Endothelial cell of umbilical vein (primary cell): ENCODE measurements at regions not wholly inside any gene's neighbourhood (a gene's known extent, or its start where the extent isn't known, plus 50 kb on each side); places are given as distances from the start of the nearest gene placed in this dataset.

Experiments used
- BruUV-seq: library from RNA; stranded (reverse); fragments of 400-500 nt; replicated peaks from 2 replicates; lab custom pipeline; 2021; lab: Mats Ljungman, UMichigan
- CTCF ChIA-PET: fragments of 300-600, 350-600 bp; sonication (Branson Sonifier 250); formaldehyde crosslinking; loops from one replicate; lab custom pipeline; 2021; ENCODE audit warnings: antibody characterized with exemption, inconsistent platforms; lab: Charles Lee
- POLR2A ChIA-PET: fragments of 300-600, 350-600 bp; sonication (Branson Sonifier 250); formaldehyde crosslinking; loops from one replicate; lab custom pipeline; 2021; ENCODE audit warnings: antibody characterized with exemption, inconsistent platforms; lab: Charles Lee
- DNase-seq: peaks from one replicate; pipeline ENCODE4 v3.0.0-alpha.2; 2011; ENCODE audit warnings: low read depth, low spot score
- FAIRE-seq: peaks from 2 replicates; lab custom pipeline; 2011; peaks lifted over from hg19 to GRCh38; lab: Jason Lieb, UNC
- H2AFZ ChIP-seq: 2 replicates; pipeline ENCODE4 v1.6.0; 2012; ENCODE audit warnings: low read depth, low read length, control low read depth, inconsistent platforms
- H3K27ac ChIP-seq: 2 replicates; pipeline ENCODE4 v1.5.1; 2011; ENCODE audit warnings: low read depth, mild to moderate bottlenecking, control low read depth, low read length, moderate library complexity; ENCODE audit not compliant: insufficient read depth
- H3K27me3 ChIP-seq, 2 experiments: 2 replicates each; pipeline versions ENCODE4 v1.6.0 to v1.6.1; 2011; ENCODE audit warnings: low read length in 2 of 2, mixed read lengths in 1 of 2; ENCODE audit not compliant: control insufficient read depth in 2 of 2, insufficient read depth in 2 of 2
- H3K36me3 ChIP-seq, 2 experiments: 2 replicates in 1 of 2; 3 replicates in 1 of 2; pipeline ENCODE4 v1.5.1; 2011; ENCODE audit warnings: low read length in 2 of 2, mild to moderate bottlenecking in 1 of 2, moderate library complexity in 1 of 2; ENCODE audit not compliant: control insufficient read depth in 2 of 2, insufficient read depth in 2 of 2; ENCODE audit errors: extremely low read depth in 1 of 2
- H3K4me1 ChIP-seq: 3 replicates; pipeline ENCODE4 v1.5.1; 2011; ENCODE audit warnings: mild to moderate bottlenecking, low read length; ENCODE audit not compliant: control insufficient read depth, insufficient read depth; ENCODE audit errors: extremely low read depth
- H3K4me2 ChIP-seq: 2 replicates; pipeline ENCODE4 v1.6.1; 2011; ENCODE audit warnings: low read length, control low read depth, mixed read lengths; ENCODE audit not compliant: insufficient read depth
- H3K4me3 ChIP-seq, 3 experiments: fragments of 200-600 bp in 1 of 3; sonication (generic), shearing (Covaris generic) in 1 of 3; replicated peaks in 1 of 3; 2 replicates each; pipeline ENCODE4 v1.5.1; 2011 to 2016; ENCODE audit warnings: control low read depth in 3 of 3, low read length in 3 of 3, mild to moderate bottlenecking in 2 of 3, inconsistent platforms in 1 of 3, low read depth in 1 of 3, moderate library complexity in 1 of 3; ENCODE audit not compliant: insufficient read depth in 1 of 3
- H3K79me2 ChIP-seq: 2 replicates; pipeline ENCODE4 v1.6.0; 2012; ENCODE audit warnings: low read length, inconsistent platforms; ENCODE audit not compliant: control insufficient read depth, insufficient read depth
- H3K9ac ChIP-seq: replicated peaks from 2 replicates; pipeline ENCODE3; 2011; ENCODE audit warnings: low read length, control low read depth; ENCODE audit not compliant: insufficient read depth; ENCODE audit errors: extremely low read depth
- H3K9me1 ChIP-seq: replicated peaks from 3 replicates; pipeline ENCODE4 v1.6.0; 2011; ENCODE audit warnings: mild to moderate bottlenecking, low read length; ENCODE audit not compliant: control insufficient read depth, insufficient read depth; ENCODE audit errors: extremely low read depth
- H3K9me3 ChIP-seq: replicated peaks from 2 replicates; pipeline ENCODE4 v1.5.1; 2012; ENCODE audit warnings: low read length, inconsistent platforms; ENCODE audit not compliant: control insufficient read depth, insufficient read depth
- H4K20me1 ChIP-seq: replicated peaks from 2 replicates; pipeline ENCODE3; 2011; ENCODE audit warnings: mild to moderate bottlenecking, low read length; ENCODE audit not compliant: control insufficient read depth, insufficient read depth; ENCODE audit errors: extremely low read depth
- CTCF ChIP-seq, 2 donors: IDR thresholded peaks; 1 replicate in 1 of 2; 2 replicates in 1 of 2; pipeline ENCODE4 v1.5.1; 2011; ENCODE audit warnings: low read length in 2 of 2, mild to moderate bottlenecking in 2 of 2, moderate library complexity in 2 of 2, control low read depth in 1 of 2, inconsistent platforms in 1 of 2, low read depth in 1 of 2; ENCODE audit not compliant: insufficient read depth in 1 of 2; ENCODE audit errors: extremely low read depth in 1 of 2
- EZH2 ChIP-seq: IDR thresholded peaks from 2 replicates; pipeline ENCODE4 v1.6.1; 2012; ENCODE audit warnings: borderline replicate concordance, low read depth, mild to moderate bottlenecking, moderate library complexity, low read length, inconsistent platforms; ENCODE audit not compliant: severe bottlenecking
- FOS ChIP-seq: IDR thresholded peaks from 2 replicates; pipeline ENCODE4 v1.6.1; 2011; ENCODE audit warnings: mild to moderate bottlenecking, low read length, moderate library complexity, borderline replicate concordance; ENCODE audit not compliant: insufficient read depth
- GATA2 ChIP-seq: IDR thresholded peaks from 2 replicates; pipeline ENCODE4 v1.7.0; 2011; ENCODE audit warnings: low read depth, mild to moderate bottlenecking, moderate library complexity, mixed read lengths, low read length; ENCODE audit not compliant: insufficient read length, insufficient read depth
- JUN ChIP-seq: IDR thresholded peaks from 2 replicates; pipeline ENCODE4 v1.6.1; 2011; ENCODE audit warnings: borderline replicate concordance, low read depth; ENCODE audit not compliant: insufficient read length, insufficient read depth
- MAX ChIP-seq: IDR thresholded peaks from 2 replicates; pipeline ENCODE4 v1.6.1; 2011; ENCODE audit not compliant: insufficient read depth, insufficient read length
- MYC ChIP-seq: IDR thresholded peaks from one replicate; pipeline ENCODE4 v1.6.1; 2011; ENCODE audit warnings: mild to moderate bottlenecking, low read depth, low read length
- POLR2A ChIP-seq: IDR thresholded peaks from 2 replicates; pipeline ENCODE4 v1.6.1; 2012; ENCODE audit warnings: low read depth, mild to moderate bottlenecking, control low read depth, low read length
- POLR2AphosphoS5 ChIP-seq: IDR thresholded peaks from 2 replicates; pipeline ENCODE4 v1.6.1; 2012; ENCODE audit warnings: low read depth, mild to moderate bottlenecking, control low read depth, low read length, moderate library complexity; ENCODE audit not compliant: insufficient read depth
- dilution Hi-C: fragments of 300-500 bp; cut with MboI; formaldehyde crosslinking; loops from one replicate; pipeline ENCODE4 v1.15.0; 2019; ENCODE audit warnings: low sequenced_read_pairs; ENCODE audit not compliant: extremely low pct_ligation_motif_present
- intact Hi-C: fragments of 100-400 bp; cut with micrococcal nuclease; formaldehyde crosslinking; loops from one replicate; pipeline ENCODE4 v1.10.0; 2022

GRCh38 chr10:47078393-47079203 lies 167.4 kb downstream of the PTPN20 start:
- DNase-seq (no peak), FAIRE-seq (no peak)
- Histone ChIP-seq H3K79me2 (no peaks in the 10 kb centered on the region), H3K4me3 (no peak overlapping the region), H4K20me1 (no peaks in the 10 kb centered on the region), H3K27me3 (no peaks in the 10 kb centered on the region), H2AFZ (no peak overlapping the region), H3K36me3 (no peaks in the 10 kb centered on the region), H3K4me1 (no peaks in the 10 kb centered on the region), H3K9ac (no peak overlapping the region), H3K9me1 (no peaks in the 10 kb centered on the region), H3K4me2 (no peak overlapping the region), H3K9me3 (no peaks in the 10 kb centered on the region), H3K27ac (no peak overlapping the region)
- ChIA-PET POLR2A (no interaction called here), CTCF (no interaction called here)
- BruUV-seq, result no TSS peak
- intact Hi-C loops (no loop called here), dilution Hi-C loops (no loop called here)
- no peak for TF ChIP-seq GATA2
- no peak for TF ChIP-seq POLR2AphosphoS5
- no peak for TF ChIP-seq POLR2A
- no peak for TF ChIP-seq JUN
- TF ChIP-seq MAX, result no peak
- TF ChIP-seq EZH2, result no peak

GRCh38 chr10:47079204-47079580 lies 168.0 kb downstream of the PTPN20 start:
- Histone ChIP-seq H3K36me3 (no peaks in the 10 kb centered on the region), H3K9me3 (no peaks in the 10 kb centered on the region), H3K27ac (no peak overlapping the region), H3K4me2 (no peak overlapping the region), H3K9me1 (no peaks in the 10 kb centered on the region), H3K4me3 (no peak overlapping the region), H3K27me3 (no peaks in the 10 kb centered on the region), H4K20me1 (no peaks in the 10 kb centered on the region), H3K79me2 (no peaks in the 10 kb centered on the region), H3K4me1 (no peaks in the 10 kb centered on the region), H2AFZ (no peak overlapping the region), H3K9ac (no peak overlapping the region)
- BruUV-seq, result no TSS peak
- POLR2A ChIA-PET, result no interaction called here
- no peak for DNase-seq
- TF ChIP-seq MAX (no peak), POLR2A (no peak), JUN (no peak), POLR2AphosphoS5 (no peak), CTCF (IDR thresholded peaks at IDR 0.05; ENCODE audit: extremely low read depth in 1 of 2, insufficient read depth in 1 of 2, low read depth in 1 of 2, low read length in 2 of 2) (no peak), GATA2 (no peak), MYC (no peak), FOS (no peak), EZH2 (no peak)
- CTCF ChIA-PET, result no interaction called here
- intact Hi-C loops (no loop called here), dilution Hi-C loops (no loop called here)
- FAIRE-seq, result no peak
